Left lung (tissue), 4 donors: ENCODE measurements at regions not wholly inside any gene's neighbourhood (a gene's known extent, or its start where the extent isn't known, plus 50 kb on each side); places are given as distances from the start of the nearest gene placed in this dataset.

Source experiments
- ATAC-seq: fragments of 200-7000 bp; cut with Tn5 transposase; one replicate; pipeline ENCODE4 v1.9.1; 2020; ENCODE audit warnings: moderate library complexity
- DNase-seq, 4 donors: peaks; one replicate each; pipeline ENCODE4 v3.0.0-alpha.2; 2013 to 2020
- H3K27ac ChIP-seq, 2 donors: fragments of 200-600 bp; sonication (generic) in 1 of 2; one replicate each; pipeline versions ENCODE4 v1.5.0 to v1.8.0; 2020 to 2021
- H3K27me3 ChIP-seq, 2 donors: fragments of 200-600 bp; sonication (generic) in 1 of 2; one replicate each; pipeline versions ENCODE4 v1.5.0 to v1.8.0; 2020 to 2021
- H3K36me3 ChIP-seq, 2 donors: fragments of 200-600 bp; sonication (generic) in 1 of 2; one replicate each; pipeline versions ENCODE4 v1.5.0 to v1.8.0; 2020 to 2021
- H3K4me1 ChIP-seq, 2 donors: fragments of 200-600 bp; one replicate each; pipeline ENCODE4 v1.8.0; 2021
- H3K4me3 ChIP-seq, 2 donors: fragments of 200-600 bp; sonication (generic) in 1 of 2; one replicate each; pipeline versions ENCODE4 v1.5.0 to v1.8.0; 2020 to 2021; ENCODE audit warnings: mild to moderate bottlenecking in 1 of 2
- H3K9me3 ChIP-seq, 2 donors: fragments of 200-600 bp; sonication (generic) in 1 of 2; one replicate each; pipeline versions ENCODE4 v1.5.0 to v1.8.0; 2020 to 2021
- CTCF ChIP-seq, 2 donors: fragments of 200-600 bp; sonication (generic) in 1 of 2; IDR thresholded peaks; one replicate each; pipeline versions ENCODE4 v1.5.0 to v1.8.0; 2021; ENCODE audit warnings: antibody characterized with exemption in 2 of 2
- intact Hi-C, 2 donors: fragments of 100-400 bp; cut with DNase I; formaldehyde crosslinking; loops; one replicate each; pipeline versions ENCODE4 v1.11.2 to v1.14.2; 2022
- donor health status: DM: no; HTN: yes; CAD: no.
- donor health status: DM: no; HTN: no; CAD: no.

DNA sequence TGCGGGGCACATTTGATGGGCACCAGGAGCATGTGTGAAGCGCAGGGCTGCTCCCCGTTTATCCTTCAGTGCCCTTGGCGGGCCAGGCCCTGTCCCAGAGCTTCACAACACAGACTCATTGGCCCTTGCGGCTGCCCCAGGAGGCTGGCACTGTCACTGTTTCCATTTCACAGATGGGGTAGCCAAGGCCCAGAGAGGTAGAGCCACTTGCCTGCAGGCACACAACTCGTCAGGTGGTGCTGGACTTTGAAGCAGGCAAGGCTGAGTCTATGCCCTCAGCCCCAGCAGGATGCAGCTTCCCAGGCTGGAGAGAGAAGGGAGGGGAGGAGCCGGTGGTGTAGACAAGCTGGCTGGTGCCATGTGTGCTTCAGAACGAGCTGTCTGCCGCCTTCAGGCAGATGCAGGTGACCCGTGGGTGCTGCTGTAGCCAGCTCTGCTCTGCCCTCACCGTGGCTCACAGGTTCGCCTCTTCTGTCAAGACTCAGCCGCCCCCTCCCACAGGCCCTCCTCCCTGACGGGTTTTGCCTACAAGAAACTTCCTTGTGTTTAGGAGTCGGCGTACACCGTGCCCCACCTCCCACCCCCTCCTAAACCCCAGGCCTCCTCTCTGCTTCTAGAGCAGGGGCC lies 232.3 kb upstream of the CIBAR2 start:
- H3K9me3 ChIP-seq, result no peaks in the 10 kb centered on the region
- H3K4me3 ChIP-seq, result no peak overlapping the region
- intact Hi-C loops, result no loop called here
- no peak overlapping the region for H3K27ac ChIP-seq
- no peaks in the 10 kb centered on the region for H3K36me3 ChIP-seq
- no peak for ATAC-seq
- no peaks in the 10 kb centered on the region for H3K27me3 ChIP-seq
- DNase-seq, result no peak
- H3K4me1 ChIP-seq, result no peaks in the 10 kb centered on the region
- TF ChIP-seq CTCF (IDR thresholded peaks at IDR 0.05), result no peak

DNA sequence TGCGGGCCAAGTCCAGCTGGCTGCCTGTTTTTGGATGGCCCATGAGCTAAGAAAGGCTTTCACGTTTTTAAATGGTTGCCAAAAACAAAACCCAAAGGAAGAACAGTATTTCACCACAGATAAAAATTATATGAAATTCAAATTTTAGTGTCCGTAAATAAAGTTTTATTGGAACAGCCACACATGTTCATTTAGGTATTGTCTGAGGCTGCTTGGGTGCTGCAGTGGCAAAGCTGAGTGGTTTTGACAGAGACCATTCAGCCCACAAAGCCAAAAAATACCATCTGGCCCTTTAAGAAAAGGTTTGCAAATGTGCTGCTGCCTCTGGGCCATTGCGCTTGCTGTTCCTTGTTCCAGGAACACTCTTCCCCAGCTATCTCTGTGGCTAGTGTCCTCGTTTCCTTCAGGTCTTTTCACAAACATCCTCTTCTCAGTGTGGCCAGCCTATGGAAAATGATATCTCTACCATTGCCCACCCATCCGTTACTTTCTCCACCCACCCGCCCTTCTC lies 232.9 kb upstream of the CIBAR2 start:
- DNase-seq, result no peak

GRCh38 chr16:85346404-85347212 lies 234.3 kb upstream of the CIBAR2 start:
- Histone ChIP-seq H3K27me3 (no peaks in the 10 kb centered on the region), H3K4me1 (peaks cover 0 to 8% of the 10 kb centered on the region in 2 donors), H3K9me3 (no peaks in the 10 kb centered on the region), H3K36me3 (no peaks in the 10 kb centered on the region), H3K27ac (no peak overlapping the region), H3K4me3 (no peak overlapping the region)
- DNase-seq (no peak), ATAC-seq (no peak)
- intact Hi-C loops, result no loop called here
- TF ChIP-seq CTCF (IDR thresholded peaks at IDR 0.05), result no peak

More for the DNA sequence above, 232.9 kb upstream of the CIBAR2 start:
- no peak overlapping the region for H3K27ac ChIP-seq
- H3K4me3 ChIP-seq, result no peak overlapping the region
- H3K27me3 ChIP-seq, result no peaks in the 10 kb centered on the region
- intact Hi-C loops, result no loop called here
- ATAC-seq, result no peak
- H3K9me3 ChIP-seq, result no peaks in the 10 kb centered on the region
- no peak for TF ChIP-seq CTCF (IDR thresholded peaks at IDR 0.05)
- no peaks in the 10 kb centered on the region for H3K36me3 ChIP-seq
- H3K4me1 ChIP-seq, result no peaks in the 10 kb centered on the region

- intact Hi-C loops, result no loop called here
- TF ChIP-seq CTCF (IDR thresholded peaks at IDR 0.05), result peak in 1 of 2 donors; percentile 25
- no peaks in the 10 kb centered on the region for H3K27me3 ChIP-seq
- ATAC-seq (peak; percentile 67), DNase-seq (peak in 1 of 4 donors; percentile 80)
- H3K27ac ChIP-seq, result no peak overlapping the region
- H3K4me1 ChIP-seq, result peaks cover 0 to 8% of the 10 kb centered on the region in 2 donors
- H3K36me3 ChIP-seq, result no peaks in the 10 kb centered on the region
- no peaks in the 10 kb centered on the region for H3K9me3 ChIP-seq
- no peak overlapping the region for H3K4me3 ChIP-seq
Observed at GRCh38 chr16:85347213-85347591, 234.9 kb upstream of the CIBAR2 start.

GRCh38 chr16:85348065-85348840 lies 236.0 kb upstream of the CIBAR2 start:
- no peaks in the 10 kb centered on the region for H3K27me3 ChIP-seq
- ATAC-seq (no peak), DNase-seq (no peak)
- TF ChIP-seq CTCF (IDR thresholded peaks at IDR 0.05), result no peak
- H3K4me3 ChIP-seq, result no peak overlapping the region
- H3K36me3 ChIP-seq, result no peaks in the 10 kb centered on the region
- peaks cover 0 to 8% of the 10 kb centered on the region in 2 donors for H3K4me1 ChIP-seq
- no peaks in the 10 kb centered on the region for H3K9me3 ChIP-seq
- intact Hi-C loops, result no loop called here
- H3K27ac ChIP-seq, result no peak overlapping the region
